GM18507 (cell line): ENCODE measurements at regions not wholly inside any gene's neighbourhood (a gene's known extent, or its start where the extent isn't known, plus 50 kb on each side); places are given as distances from the start of the nearest gene placed in this dataset.

ENCODE experiments used
- DNase-seq: peaks from one replicate; pipeline ENCODE4 v3.0.0; 2011; ENCODE audit warnings: low read depth; ENCODE audit not compliant: insufficient read length; ENCODE audit errors: extremely low spot score
- FAIRE-seq: peaks from 2 replicates; lab custom pipeline; 2011; peaks lifted over from hg19 to GRCh38; lab: Jason Lieb, UNC

GRCh38 chr1:5348732-5349465, 643.3 kb downstream of the NPHP4 start:
- DNase-seq, result no peak
- FAIRE-seq, result no peak

- FAIRE-seq (no peak), DNase-seq (no peak)
Observed at GRCh38 chr1:5347726-5348125, 644.5 kb downstream of the NPHP4 start.

GRCh38 chr1:5345556-5345955, 646.7 kb downstream of the NPHP4 start:
- FAIRE-seq, result no peak
- DNase-seq, result no peak

GRCh38 chr1:5343256-5344020, 648.8 kb downstream of the NPHP4 start:
- DNase-seq, result no peak
- FAIRE-seq, result no peak

GRCh38 chr1:5342830-5343229, 649.4 kb downstream of the NPHP4 start:
- no peak for FAIRE-seq

GRCh38 chr1:5342172-5342571, 650.1 kb downstream of the NPHP4 start:
- FAIRE-seq, result no peak
- no peak for DNase-seq

More at GRCh38 chr1:5342830-5343229, 649.4 kb downstream of the NPHP4 start:
- DNase-seq, result no peak

GRCh38 chr1:5341471-5341870, 650.8 kb downstream of the NPHP4 start:
- no peak for FAIRE-seq

GRCh38 chr1:5340560-5341130, 651.6 kb downstream of the NPHP4 start:
- DNase-seq (no peak), FAIRE-seq (no peak)

More at GRCh38 chr1:5341471-5341870, 650.8 kb downstream of the NPHP4 start:
- DNase-seq, result no peak

- no peak for FAIRE-seq
- DNase-seq, result no peak
Observed at GRCh38 chr1:5338466-5338865, 653.8 kb downstream of the NPHP4 start.

- FAIRE-seq (no peak), DNase-seq (no peak)
Observed at GRCh38 chr1:5333291-5333690, 658.9 kb downstream of the NPHP4 start.

GRCh38 chr1:5331101-5331500, 661.1 kb downstream of the NPHP4 start:
- FAIRE-seq (no peak), DNase-seq (no peak)

- DNase-seq (no peak), FAIRE-seq (no peak)
Observed at GRCh38 chr1:5329068-5329739, 663.0 kb downstream of the NPHP4 start.

- no peak for FAIRE-seq
- no peak for DNase-seq
Observed at GRCh38 chr1:5324883-5325282, 667.3 kb downstream of the NPHP4 start.

- FAIRE-seq (no peak), DNase-seq (no peak)
Observed at GRCh38 chr1:5318143-5318816, 663.9 kb downstream of the AJAP1 start.

GRCh38 chr1:5317391-5317790, 663.0 kb downstream of the AJAP1 start:
- FAIRE-seq (no peak), DNase-seq (no peak)

GRCh38 chr1:5312862-5313261, 658.5 kb downstream of the AJAP1 start:
- FAIRE-seq (no peak), DNase-seq (no peak)

GRCh38 chr1:5312293-5312674, 657.9 kb downstream of the AJAP1 start:
- DNase-seq (no peak), FAIRE-seq (no peak)

- DNase-seq, result no peak
Observed at GRCh38 chr1:5311634-5312292, 657.4 kb downstream of the AJAP1 start.

GRCh38 chr1:5311147-5311546, 656.7 kb downstream of the AJAP1 start:
- DNase-seq (no peak), FAIRE-seq (no peak)

More at GRCh38 chr1:5311634-5312292, 657.4 kb downstream of the AJAP1 start:
- no peak for FAIRE-seq
